Loucy (cell line): ENCODE measurements at regions not wholly inside any gene's neighbourhood (a gene's known extent, or its start where the extent isn't known, plus 50 kb on each side); places are given as distances from the start of the nearest gene placed in this dataset.

Source experiments
- H2AFZ ChIP-seq: fragments of 200-600 bp; sonication (generic); 2 replicates; pipeline ENCODE4 v1.6.0; 2016; ENCODE audit warnings: antibody characterized with exemption, mild to moderate bottlenecking, low read length, moderate library complexity
- H3F3A ChIP-seq: fragments of 200-600 bp; 2 replicates; pipeline ENCODE4 v1.6.0; 2016; ENCODE audit warnings: antibody characterized with exemption, low read depth, mild to moderate bottlenecking
- H3K27me3 ChIP-seq: fragments of 200-600 bp; sonication (generic); 2 replicates; pipeline ENCODE4 v1.6.1; 2014; ENCODE audit warnings: low read length, mild to moderate bottlenecking; ENCODE audit not compliant: insufficient read depth, poor library complexity, severe bottlenecking
- H3K36me3 ChIP-seq: fragments of 200-600 bp; sonication (generic); 2 replicates; pipeline ENCODE4 v1.6.1; 2016; ENCODE audit warnings: low read length; ENCODE audit not compliant: insufficient read depth
- H3K4me1 ChIP-seq: fragments of 200-600 bp; sonication (generic); 2 replicates; pipeline ENCODE4 v1.5.1; 2014; ENCODE audit warnings: low read length, mild to moderate bottlenecking; ENCODE audit not compliant: insufficient read depth, poor library complexity, severe bottlenecking
- H3K4me2 ChIP-seq: fragments of 200-600 bp; sonication (generic); 2 replicates; pipeline ENCODE4 v1.6.0; 2014; ENCODE audit warnings: antibody characterized with exemption, low read length, low read depth, mild to moderate bottlenecking; ENCODE audit not compliant: poor library complexity, severe bottlenecking
- H3K4me3 ChIP-seq: fragments of 200-600 bp; sonication (generic); 2 replicates; pipeline ENCODE4 v1.5.1; 2014; ENCODE audit warnings: low read length, mild to moderate bottlenecking, mixed read lengths; ENCODE audit not compliant: poor library complexity, severe bottlenecking
- H3K79me2 ChIP-seq: fragments of 200-600 bp; sonication (generic); 2 replicates; pipeline ENCODE4 v1.6.1; 2014; ENCODE audit warnings: low read length; ENCODE audit not compliant: insufficient read depth
- H3K9ac ChIP-seq: fragments of 200-600 bp; sonication (generic); 2 replicates; pipeline ENCODE4 v1.6.0; 2014; ENCODE audit warnings: mild to moderate bottlenecking, low read depth, low read length, moderate library complexity; ENCODE audit not compliant: poor library complexity, severe bottlenecking
- H3K9me2 ChIP-seq: fragments of 200-600 bp; sonication (generic); replicated peaks from 2 replicates; pipeline ENCODE4 v1.6.1; 2016; ENCODE audit warnings: low read depth, low read length, mixed read lengths
- H3K9me3 ChIP-seq: fragments of 200-600 bp; sonication (generic); 2 replicates; pipeline ENCODE4 v1.6.1; 2014; ENCODE audit warnings: mild to moderate bottlenecking, antibody characterized with exemption, low read length, low read depth; ENCODE audit not compliant: insufficient read depth
- H4K20me1 ChIP-seq: fragments of 200-600 bp; sonication (generic); 2 replicates; pipeline ENCODE4 v1.6.0; 2014; ENCODE audit warnings: antibody characterized with exemption, low read length, mild to moderate bottlenecking; ENCODE audit not compliant: insufficient read depth, poor library complexity, severe bottlenecking
- EZH2phosphoT487 ChIP-seq: fragments of 200-600 bp; IDR thresholded peaks from 2 replicates; pipeline ENCODE4 v1.6.1; 2018; ENCODE audit warnings: antibody characterized with exemption, mild to moderate bottlenecking, moderate library complexity, borderline replicate concordance
- TF ChIP-seq, protein P1 (sequence below): fragments of 200-600 bp; sonication (generic); conservative IDR thresholded peaks from 2 replicates; pipeline ENCODE4 v1.5.1; 2014; ENCODE audit warnings: mild to moderate bottlenecking, antibody characterized with exemption, low read length

GRCh38 chr20:60835876-60836275 lies 416.2 kb upstream of the CDH4 start:
- no peak overlapping the region for H3K4me2 ChIP-seq
- H3K79me2 ChIP-seq: no peaks in the 10 kb centered on the region
- no peaks in the 10 kb centered on the region for H3K9me3 ChIP-seq
- no peaks in the 10 kb centered on the region for H3K27me3 ChIP-seq
- H3F3A ChIP-seq: no peaks in the 10 kb centered on the region
- no peaks in the 10 kb centered on the region for H3K4me1 ChIP-seq
- H3K36me3 ChIP-seq: no peaks in the 10 kb centered on the region
- H3K9ac ChIP-seq: no peak overlapping the region
- no peaks in the 10 kb centered on the region for H4K20me1 ChIP-seq
- TF ChIP-seq, protein P1, sequence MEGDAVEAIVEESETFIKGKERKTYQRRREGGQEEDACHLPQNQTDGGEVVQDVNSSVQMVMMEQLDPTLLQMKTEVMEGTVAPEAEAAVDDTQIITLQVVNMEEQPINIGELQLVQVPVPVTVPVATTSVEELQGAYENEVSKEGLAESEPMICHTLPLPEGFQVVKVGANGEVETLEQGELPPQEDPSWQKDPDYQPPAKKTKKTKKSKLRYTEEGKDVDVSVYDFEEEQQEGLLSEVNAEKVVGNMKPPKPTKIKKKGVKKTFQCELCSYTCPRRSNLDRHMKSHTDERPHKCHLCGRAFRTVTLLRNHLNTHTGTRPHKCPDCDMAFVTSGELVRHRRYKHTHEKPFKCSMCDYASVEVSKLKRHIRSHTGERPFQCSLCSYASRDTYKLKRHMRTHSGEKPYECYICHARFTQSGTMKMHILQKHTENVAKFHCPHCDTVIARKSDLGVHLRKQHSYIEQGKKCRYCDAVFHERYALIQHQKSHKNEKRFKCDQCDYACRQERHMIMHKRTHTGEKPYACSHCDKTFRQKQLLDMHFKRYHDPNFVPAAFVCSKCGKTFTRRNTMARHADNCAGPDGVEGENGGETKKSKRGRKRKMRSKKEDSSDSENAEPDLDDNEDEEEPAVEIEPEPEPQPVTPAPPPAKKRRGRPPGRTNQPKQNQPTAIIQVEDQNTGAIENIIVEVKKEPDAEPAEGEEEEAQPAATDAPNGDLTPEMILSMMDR: no peak
- TF ChIP-seq EZH2phosphoT487: no peak
- H3K9me2 ChIP-seq: no peaks in the 10 kb centered on the region
- H2AFZ ChIP-seq: no peak overlapping the region
- H3K4me3 ChIP-seq: no peak overlapping the region

- Histone ChIP-seq H3K9me3 (no peaks in the 10 kb centered on the region), H3K27me3 (no peaks in the 10 kb centered on the region), H3K4me1 (no peaks in the 10 kb centered on the region), H3K9ac (no peak overlapping the region), H3K4me3 (no peak overlapping the region), H3K79me2 (no peaks in the 10 kb centered on the region), H4K20me1 (no peaks in the 10 kb centered on the region), H2AFZ (no peak overlapping the region), H3K36me3 (no peaks in the 10 kb centered on the region), H3K4me2 (no peak overlapping the region), H3F3A (no peaks in the 10 kb centered on the region), H3K9me2 (no peaks in the 10 kb centered on the region)
- TF ChIP-seq, protein P1: no peak
- no peak for TF ChIP-seq EZH2phosphoT487
Observed at GRCh38 chr20:60837173-60837770, 414.8 kb upstream of the CDH4 start.

DNA sequence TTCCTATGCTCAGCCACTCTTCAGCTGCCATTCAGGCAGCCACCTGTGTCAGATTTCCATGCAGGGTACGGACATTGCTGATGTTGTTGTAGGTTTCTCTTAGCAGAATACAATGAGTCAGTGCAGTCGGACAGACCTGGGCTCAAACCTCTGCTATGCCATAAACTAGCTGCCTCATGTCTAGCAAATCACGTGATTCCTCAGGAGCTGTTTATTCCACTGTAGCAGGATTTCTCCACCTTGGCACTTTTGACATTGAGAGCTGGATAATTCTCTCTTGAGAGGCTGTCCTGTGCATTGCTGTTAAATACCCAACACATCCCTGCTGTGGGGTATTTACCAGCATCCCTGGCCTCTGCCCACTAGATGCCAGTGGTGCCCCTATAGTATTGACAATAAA lies 413.8 kb upstream of the CDH4 start:
- no peaks in the 10 kb centered on the region for H3K9me2 ChIP-seq
- H3K36me3 ChIP-seq: no peaks in the 10 kb centered on the region
- H3K4me3 ChIP-seq: no peak overlapping the region
- H3K4me2 ChIP-seq: no peak overlapping the region
- H3F3A ChIP-seq: no peaks in the 10 kb centered on the region
- H3K9ac ChIP-seq: no peak overlapping the region
- no peaks in the 10 kb centered on the region for H3K4me1 ChIP-seq
- no peaks in the 10 kb centered on the region for H4K20me1 ChIP-seq
- no peaks in the 10 kb centered on the region for H3K79me2 ChIP-seq
- no peaks in the 10 kb centered on the region for H3K27me3 ChIP-seq
- H3K9me3 ChIP-seq: no peaks in the 10 kb centered on the region
- no peak for TF ChIP-seq EZH2phosphoT487
- TF ChIP-seq, protein P1: no peak
- no peak overlapping the region for H2AFZ ChIP-seq
